Naive B cell (primary cell): ENCODE measurements at regions not wholly inside any gene's neighbourhood (a gene's known extent, or its start where the extent isn't known, plus 50 kb on each side); places are given as distances from the start of the nearest gene placed in this dataset.
A peak's percentile ranks its signal among the peaks of the same experiment; 100 is the strongest.

Source experiments
- ATAC-seq, 2 donors: fragments of 150-1000 bp; cut with Tn5 transposase; 2 replicates each; pipeline ENCODE4 v1.10.0; 2021; ENCODE audit warnings: low read depth in 2 of 2, mild to moderate bottlenecking in 2 of 2, moderate library complexity in 2 of 2
- DNase-seq: peaks from one replicate; pipeline ENCODE4 v3.0.0; 2022
- H3K27ac Mint-ChIP-seq, 6 donors: one replicate each; pipeline ENCODE4 v1.8.0; 2020 to 2022; ENCODE audit warnings: mild to moderate bottlenecking in 6 of 6, mixed read lengths in 6 of 6, moderate library complexity in 5 of 6, inconsistent platforms in 2 of 6
- H3K27me3 Mint-ChIP-seq, 3 donors: one replicate each; pipeline ENCODE4 v1.8.0; 2021 to 2022; ENCODE audit warnings: mixed read lengths in 3 of 3, mild to moderate bottlenecking in 1 of 3
- H3K36me3 Mint-ChIP-seq, 2 donors: one replicate each; pipeline ENCODE4 v1.8.0; 2020 to 2022; ENCODE audit warnings: mixed read lengths in 2 of 2, inconsistent platforms in 1 of 2, mild to moderate bottlenecking in 1 of 2
- H3K4me1 Mint-ChIP-seq, 3 donors: one replicate each; pipeline ENCODE4 v1.8.0; 2020 to 2022; ENCODE audit warnings: mixed read lengths in 3 of 3, inconsistent platforms in 1 of 3, mild to moderate bottlenecking in 1 of 3, moderate library complexity in 1 of 3
- H3K4me3 Mint-ChIP-seq, 8 donors: one replicate each; pipeline ENCODE4 v1.8.0; 2020 to 2022; ENCODE audit warnings: mild to moderate bottlenecking in 8 of 8, mixed read lengths in 8 of 8, moderate library complexity in 8 of 8, inconsistent platforms in 2 of 8
- H3K9me3 Mint-ChIP-seq, 7 donors: one replicate each; pipeline ENCODE4 v1.8.0; 2020 to 2022; ENCODE audit warnings: mixed read lengths in 7 of 7, mild to moderate bottlenecking in 5 of 7, inconsistent platforms in 2 of 7, moderate library complexity in 1 of 7

GRCh38 chr18:25587545-25587944 is 235.6 kb upstream of the ZNF521 start:
- Mint-ChIP-seq H3K9me3 (peaks cover 2 to 29% (median 14%) of the 10 kb centered on the region in 7 donors), H3K4me1 (no peaks in the 10 kb centered on the region), H3K4me3 (no peak overlapping the region), H3K27me3 (peaks cover 0 to 15% (median 7%) of the 10 kb centered on the region in 3 donors), H3K36me3 (no peaks in the 10 kb centered on the region), H3K27ac (no peak overlapping the region)
- no peak for DNase-seq
- ATAC-seq, result no peak

GRCh38 chr18:25568986-25569385 is 217.0 kb upstream of the ZNF521 start:
- no peak overlapping the region for H3K27ac Mint-ChIP-seq
- no peaks in the 10 kb centered on the region for H3K27me3 Mint-ChIP-seq
- H3K9me3 Mint-ChIP-seq, result peaks cover 0 to 11% (median 2%) of the 10 kb centered on the region in 7 donors
- no peak overlapping the region for H3K4me3 Mint-ChIP-seq
- H3K36me3 Mint-ChIP-seq, result no peaks in the 10 kb centered on the region
- ATAC-seq, result no peak
- DNase-seq, result no peak
- no peaks in the 10 kb centered on the region for H3K4me1 Mint-ChIP-seq

GRCh38 chr18:25563816-25564683 is 212.1 kb upstream of the ZNF521 start:
- Mint-ChIP-seq H3K4me3 (no peak overlapping the region), H3K27me3 (no peaks in the 10 kb centered on the region), H3K27ac (no peak overlapping the region), H3K36me3 (no peaks in the 10 kb centered on the region), H3K9me3 (peaks cover 0 to 3% (median 0%) of the 10 kb centered on the region in 7 donors), H3K4me1 (peaks cover 0 to 10% (median 0%) of the 10 kb centered on the region in 3 donors)
- no peak for ATAC-seq
- DNase-seq, result no peak

- ATAC-seq (no peak), DNase-seq (no peak)
- H3K27me3 Mint-ChIP-seq, result no peaks in the 10 kb centered on the region
- no peaks in the 10 kb centered on the region for H3K36me3 Mint-ChIP-seq
- no peak overlapping the region for H3K27ac Mint-ChIP-seq
- peaks cover 0 to 10% (median 0%) of the 10 kb centered on the region in 3 donors for H3K4me1 Mint-ChIP-seq
- H3K9me3 Mint-ChIP-seq, result peaks cover 0 to 3% (median 0%) of the 10 kb centered on the region in 7 donors
- no peak overlapping the region for H3K4me3 Mint-ChIP-seq
These were observed 211.4 kb upstream of the ZNF521 start for GRCh38 chr18:25563346-25563745.

GRCh38 chr18:25561918-25562317 is 210.0 kb upstream of the ZNF521 start:
- no peak overlapping the region for H3K27ac Mint-ChIP-seq
- DNase-seq (no peak), ATAC-seq (no peak)
- no peaks in the 10 kb centered on the region for H3K27me3 Mint-ChIP-seq
- no peaks in the 10 kb centered on the region for H3K36me3 Mint-ChIP-seq
- no peak overlapping the region for H3K4me3 Mint-ChIP-seq
- peaks cover 0 to 10% (median 0%) of the 10 kb centered on the region in 3 donors for H3K4me1 Mint-ChIP-seq
- H3K9me3 Mint-ChIP-seq, result peaks cover 0 to 1% (median 0%) of the 10 kb centered on the region in 7 donors

DNA sequence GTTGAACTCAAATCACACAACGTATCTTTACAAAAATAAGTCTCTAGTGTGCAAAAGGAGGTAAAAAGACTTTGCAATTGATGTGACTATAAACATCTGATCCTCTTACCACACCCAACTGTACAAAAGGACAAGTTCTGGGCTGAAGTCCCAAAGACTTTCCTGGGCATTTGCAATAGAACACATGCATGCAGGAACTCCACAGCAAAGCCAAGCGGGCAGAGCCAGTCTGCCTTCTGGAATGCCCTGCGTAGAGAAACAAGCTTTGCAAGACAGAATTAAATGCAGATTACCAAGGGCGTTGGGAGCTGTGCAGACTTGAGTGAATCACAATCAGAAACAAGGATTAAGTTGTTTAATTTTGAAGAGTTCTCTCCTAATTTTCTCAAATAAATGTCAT is 208.4 kb upstream of the ZNF521 start:
- Mint-ChIP-seq H3K4me3 (no peak overlapping the region), H3K27ac (no peak overlapping the region), H3K27me3 (no peaks in the 10 kb centered on the region), H3K9me3 (no peaks in the 10 kb centered on the region), H3K4me1 (peaks cover 0 to 10% (median 0%) of the 10 kb centered on the region in 3 donors), H3K36me3 (no peaks in the 10 kb centered on the region)
- DNase-seq, result no peak
- ATAC-seq, result no peak

GRCh38 chr18:25557011-25557410 is 205.0 kb upstream of the ZNF521 start:
- no peak overlapping the region for H3K27ac Mint-ChIP-seq
- H3K4me3 Mint-ChIP-seq, result no peak overlapping the region
- no peaks in the 10 kb centered on the region for H3K9me3 Mint-ChIP-seq
- no peak for DNase-seq
- ATAC-seq, result no peak
- H3K36me3 Mint-ChIP-seq, result no peaks in the 10 kb centered on the region
- H3K27me3 Mint-ChIP-seq, result no peaks in the 10 kb centered on the region
- H3K4me1 Mint-ChIP-seq, result peaks cover 0 to 9% (median 0%) of the 10 kb centered on the region in 3 donors

DNA sequence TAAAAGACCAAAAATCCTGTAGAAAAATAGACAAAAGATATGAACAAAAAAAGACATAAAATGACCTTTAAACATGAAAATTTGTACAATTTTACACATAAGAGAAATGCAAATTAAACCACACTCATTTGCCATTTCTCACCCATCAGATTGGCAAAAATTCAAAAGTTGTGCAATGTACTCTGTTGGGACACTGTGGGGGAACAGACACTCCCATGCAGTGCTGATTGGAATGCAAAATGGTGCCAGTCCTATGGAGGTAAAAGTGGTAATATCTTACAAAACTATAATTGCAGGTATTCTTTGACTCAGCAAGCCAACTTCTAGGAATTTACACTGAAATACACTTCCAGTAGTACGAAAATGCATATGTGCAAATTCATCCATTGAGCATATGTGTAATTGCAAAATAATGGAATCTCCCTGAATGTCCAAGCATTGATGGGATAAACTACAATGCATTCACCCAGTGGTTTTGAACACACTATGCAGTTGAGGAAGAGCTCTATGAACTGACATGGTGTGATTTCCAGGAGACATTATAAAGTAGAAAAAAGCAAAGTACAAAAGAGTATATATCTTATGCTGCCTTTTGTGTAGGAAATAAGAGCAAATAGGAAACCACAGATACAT is 201.8 kb upstream of the ZNF521 start:
- H3K27ac Mint-ChIP-seq, result no peak overlapping the region
- peaks cover 0 to 2% (median 0%) of the 10 kb centered on the region in 7 donors for H3K9me3 Mint-ChIP-seq
- ATAC-seq (no peak), DNase-seq (no peak)
- no peak overlapping the region for H3K4me3 Mint-ChIP-seq
- H3K27me3 Mint-ChIP-seq, result no peaks in the 10 kb centered on the region
- H3K4me1 Mint-ChIP-seq, result no peaks in the 10 kb centered on the region
- H3K36me3 Mint-ChIP-seq, result no peaks in the 10 kb centered on the region

GRCh38 chr18:25544546-25545287 is 192.8 kb upstream of the ZNF521 start:
- Mint-ChIP-seq H3K4me3 (no peak overlapping the region), H3K27ac (peak overlapping the region in 1 of 6 donors; percentile 2), H3K4me1 (no peaks in the 10 kb centered on the region), H3K36me3 (peaks cover 5 to 11% of the 10 kb centered on the region in 2 donors), H3K9me3 (peaks cover 0 to 24% (median 10%) of the 10 kb centered on the region in 7 donors), H3K27me3 (no peaks in the 10 kb centered on the region)
- DNase-seq, result no peak
- ATAC-seq, result peak in 1 of 2 donors; percentile 27

DNA sequence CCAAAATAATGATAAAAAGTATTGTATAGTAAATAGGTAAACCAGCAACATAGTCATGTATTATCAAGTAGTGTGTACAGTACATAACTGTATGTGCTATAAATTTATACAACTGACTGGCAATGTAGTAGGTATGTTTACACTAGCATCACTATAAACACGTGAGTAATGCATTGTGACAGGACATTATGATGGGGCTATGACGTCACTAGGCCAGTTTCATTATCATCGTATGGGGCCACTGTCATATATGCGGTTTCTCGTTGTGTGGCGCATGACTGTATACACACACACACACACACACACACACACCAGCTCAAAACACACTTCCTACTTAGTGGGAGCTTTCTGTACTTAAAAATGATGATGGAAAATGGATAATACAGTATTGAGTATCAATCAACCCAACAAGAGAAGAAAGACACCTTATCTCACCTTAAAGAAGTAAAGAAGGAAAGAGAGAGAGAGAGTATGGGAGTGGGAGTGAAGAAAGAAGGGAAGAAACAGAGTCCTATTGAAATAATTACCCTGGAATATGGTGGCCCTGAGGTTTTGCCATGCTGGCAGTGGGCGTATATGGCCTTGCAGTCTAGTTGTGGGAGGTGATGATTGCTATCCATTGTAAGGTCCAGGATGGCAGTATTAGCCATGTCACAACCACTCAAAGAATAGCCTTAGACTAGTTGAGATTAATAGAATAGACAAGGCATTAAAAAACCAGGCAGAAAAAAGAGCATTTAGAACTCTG is 186.4 kb upstream of the ZNF521 start:
- Mint-ChIP-seq H3K27me3 (peaks cover 0 to 8% (median 0%) of the 10 kb centered on the region in 3 donors), H3K4me1 (no peaks in the 10 kb centered on the region), H3K9me3 (peaks cover 0 to 11% (median 10%) of the 10 kb centered on the region in 7 donors), H3K27ac (no peak overlapping the region), H3K4me3 (no peak overlapping the region), H3K36me3 (peaks cover 9 to 10% of the 10 kb centered on the region in 2 donors)
- DNase-seq, result no peak
- no peak for ATAC-seq

DNA sequence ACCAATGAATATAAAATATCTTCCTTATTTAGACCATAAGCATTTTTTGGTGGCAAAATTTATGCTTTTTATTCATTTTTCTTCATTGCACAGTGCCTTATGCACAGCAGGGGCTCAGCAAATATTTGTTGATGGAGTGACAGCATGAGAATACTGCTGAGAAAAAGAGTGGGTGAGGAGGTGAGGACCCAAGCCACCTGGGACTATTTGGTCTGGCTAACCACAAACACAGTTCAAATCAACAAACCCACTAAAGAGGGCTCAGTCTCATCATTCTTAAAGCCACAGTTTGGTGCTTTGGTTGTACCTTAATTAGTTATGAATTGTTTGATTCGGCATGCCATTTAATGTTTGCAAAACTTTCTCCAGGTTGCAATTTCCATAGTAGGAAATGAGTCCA is 183.5 kb upstream of the ZNF521 start:
- Mint-ChIP-seq H3K4me3 (no peak overlapping the region), H3K36me3 (peaks cover 10 to 15% of the 10 kb centered on the region in 2 donors), H3K27ac (no peak overlapping the region), H3K9me3 (peaks cover 8 to 32% (median 19%) of the 10 kb centered on the region in 7 donors), H3K4me1 (peaks cover 0 to 2% (median 0%) of the 10 kb centered on the region in 3 donors), H3K27me3 (peaks cover 0 to 8% (median 0%) of the 10 kb centered on the region in 3 donors)
- ATAC-seq (no peak), DNase-seq (no peak)

- H3K27ac Mint-ChIP-seq, result no peak overlapping the region
- ATAC-seq, result no peak
- H3K4me3 Mint-ChIP-seq, result no peak overlapping the region
- DNase-seq, result no peak
- H3K4me1 Mint-ChIP-seq, result peaks cover 0 to 3% (median 0%) of the 10 kb centered on the region in 3 donors
- H3K36me3 Mint-ChIP-seq, result peaks cover 10 to 15% of the 10 kb centered on the region in 2 donors
- H3K9me3 Mint-ChIP-seq, result peaks cover 8 to 32% (median 19%) of the 10 kb centered on the region in 7 donors
- peaks cover 0 to 8% (median 0%) of the 10 kb centered on the region in 3 donors for H3K27me3 Mint-ChIP-seq
These were observed 182.4 kb upstream of the ZNF521 start for GRCh38 chr18:25534401-25534800.

DNA sequence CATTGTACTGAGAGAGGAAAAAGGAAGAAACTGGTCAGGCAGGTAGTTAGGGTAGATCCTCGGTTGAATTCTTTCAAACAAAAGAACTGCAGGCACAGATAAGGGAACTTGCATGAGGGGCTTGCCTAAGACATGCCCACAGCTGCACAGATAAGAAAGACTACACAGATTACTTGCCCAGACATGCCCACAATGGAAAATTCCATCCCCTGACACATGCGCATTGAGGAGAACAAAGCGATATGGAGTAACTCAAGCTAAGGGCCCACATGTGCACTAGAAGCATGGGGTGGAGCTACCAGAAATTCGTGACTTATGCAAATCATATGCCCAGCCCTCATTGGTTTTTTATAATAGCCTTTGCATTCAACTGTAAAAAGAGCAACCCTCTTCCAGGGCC is 181.3 kb upstream of the ZNF521 start:
- H3K27me3 Mint-ChIP-seq, result peaks cover 0 to 2% (median 0%) of the 10 kb centered on the region in 3 donors
- peaks cover 0 to 3% (median 0%) of the 10 kb centered on the region in 3 donors for H3K4me1 Mint-ChIP-seq
- no peak overlapping the region for H3K27ac Mint-ChIP-seq
- no peak overlapping the region for H3K4me3 Mint-ChIP-seq
- H3K36me3 Mint-ChIP-seq, result peaks cover 10 to 18% of the 10 kb centered on the region in 2 donors
- no peak for DNase-seq
- peaks cover 8 to 32% (median 19%) of the 10 kb centered on the region in 7 donors for H3K9me3 Mint-ChIP-seq
- no peak for ATAC-seq
